SK-N-SH (cell line): ENCODE measurements at regions not wholly inside any gene's neighbourhood (a gene's known extent, or its start where the extent isn't known, plus 50 kb on each side); places are given as distances from the start of the nearest gene placed in this dataset.

Experiments
- EZH2phosphoT487 ChIP-seq: fragments of 200-600 bp; sonication (generic); IDR thresholded peaks from 2 replicates; pipeline ENCODE4 v1.6.1; 2017; ENCODE audit warnings: low read depth, mixed run types, mild to moderate bottlenecking, antibody characterized with exemption, moderate library complexity, borderline replicate concordance
- MAX ChIP-seq: IDR thresholded peaks from 2 replicates; pipeline ENCODE4 v1.4.0; 2012; ENCODE audit warnings: low read depth
- MXI1 ChIP-seq: IDR thresholded peaks from 2 replicates; pipeline ENCODE4 v1.6.1; 2012; ENCODE audit warnings: mild to moderate bottlenecking, low read depth, low read length, improper control_type of control experiment
- REST ChIP-seq: IDR thresholded peaks from 2 replicates; pipeline ENCODE4 v1.6.1; 2012; ENCODE audit warnings: mild to moderate bottlenecking, low read depth, low read length, moderate library complexity

DNA sequence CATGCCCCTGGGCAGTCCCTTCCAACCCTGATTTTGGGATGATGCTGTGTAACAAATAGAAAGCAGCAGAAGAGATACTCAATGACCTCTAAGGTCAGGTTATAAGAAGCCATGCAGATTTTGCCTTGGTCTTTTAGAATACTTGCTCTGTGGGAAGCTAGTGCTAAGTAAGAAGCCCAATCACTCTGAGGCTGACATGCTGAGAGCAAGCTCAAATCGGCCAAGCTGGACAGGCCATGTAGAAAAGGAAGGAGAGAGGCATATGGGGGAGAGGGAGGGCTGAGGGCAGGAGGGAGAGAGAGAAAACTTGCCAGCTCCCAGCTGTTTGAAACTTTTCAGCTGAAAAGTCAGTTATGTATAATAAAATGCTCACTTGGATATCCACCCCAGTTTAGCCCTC is 1021.6 kb upstream of the MAP3K7 start:
- TF ChIP-seq MAX (no peak), REST (no peak), EZH2phosphoT487 (no peak), MXI1 (no peak)
